Activated CD4-positive, alpha-beta T cell treated with anti-CD3 and anti-CD28 coated beads, Interleukin-2, Interleukin-6, amounts not matched to agents 100 ng/mL and 50 ng/mL, durations not matched to agents 16 hours and 8 hours (primary cell): ENCODE measurements at regions not wholly inside any gene's neighbourhood (a gene's known extent, or its start where the extent isn't known, plus 50 kb on each side); places are given as distances from the start of the nearest gene placed in this dataset.

ENCODE experiments used
- DNase-seq: peaks from one replicate; pipeline ENCODE4 v3.0.0-alpha.2; 2020

DNA sequence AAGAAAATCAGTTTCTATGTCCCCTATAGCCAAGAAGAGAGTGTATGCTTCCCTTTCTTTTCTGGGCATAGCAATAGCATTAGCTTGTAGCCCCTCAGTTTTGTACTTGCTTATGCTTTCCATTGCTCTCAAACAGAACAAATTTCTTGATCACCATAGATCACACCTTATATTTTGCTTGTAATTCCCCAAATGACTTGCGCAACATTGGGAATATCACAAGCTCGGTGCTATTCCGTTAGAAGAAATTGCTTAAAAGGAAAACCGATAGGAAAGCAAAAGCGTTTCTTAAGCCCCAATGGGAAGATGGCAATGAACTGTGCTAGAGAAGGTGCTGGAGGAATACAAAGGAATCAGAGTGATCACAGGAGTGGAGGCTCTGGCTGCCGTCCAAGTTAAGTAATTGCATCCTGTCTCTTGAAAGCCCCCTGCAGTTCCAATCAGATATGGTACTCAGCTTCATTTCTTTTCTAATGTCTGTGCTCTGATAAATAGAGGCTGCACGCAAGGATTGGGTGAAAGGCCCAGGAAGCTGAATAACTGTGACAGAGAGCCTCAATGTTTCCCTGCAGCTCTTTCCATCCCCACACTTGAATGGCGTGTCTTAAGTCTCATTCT lies 182.1 kb upstream of the KIRREL3 start:
- no peak for DNase-seq

GRCh38 chr11:127157225-127157624 lies 156.7 kb upstream of the KIRREL3 start:
- no peak for DNase-seq

- DNase-seq: no peak
Measured at GRCh38 chr11:127149410-127149809, 148.8 kb upstream of the KIRREL3 start.

DNA sequence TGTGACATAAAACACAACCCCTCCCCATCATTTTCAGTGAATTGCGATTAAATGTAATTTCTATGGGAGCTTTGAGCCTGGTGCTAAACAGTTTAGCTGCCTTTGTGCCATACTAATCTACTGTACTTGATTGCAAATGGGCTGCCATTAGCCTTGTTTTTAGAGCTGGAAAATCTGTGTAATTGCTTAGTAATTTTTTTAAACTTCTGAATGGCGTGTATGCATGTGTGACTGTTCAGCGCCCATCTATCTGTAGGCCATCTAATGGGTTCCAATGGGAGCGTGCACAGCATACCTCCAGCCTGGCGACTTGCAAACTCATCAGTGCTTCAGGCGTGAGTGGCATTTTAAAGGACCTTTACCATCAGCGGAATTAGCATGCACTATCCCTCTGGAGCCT lies 142.7 kb upstream of the KIRREL3 start:
- DNase-seq: no peak

DNA sequence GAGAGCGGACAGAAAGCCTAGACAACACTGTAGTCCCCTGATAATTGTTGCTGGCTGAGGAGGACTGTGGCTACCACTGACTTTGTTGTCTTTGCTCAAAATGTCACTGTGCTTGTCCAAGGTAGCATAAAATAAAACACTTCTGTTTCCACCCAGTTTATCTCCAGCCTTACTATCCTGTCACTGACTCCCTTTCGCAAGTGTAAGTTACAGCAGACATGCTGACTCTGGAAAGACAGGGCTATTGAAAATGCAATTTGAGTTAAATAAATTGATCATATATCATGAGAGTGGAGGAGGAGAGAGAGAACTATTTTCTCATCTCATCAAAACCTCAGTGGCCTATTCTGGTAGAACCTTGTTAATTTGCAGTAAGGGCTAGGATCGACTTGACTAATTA lies 138.0 kb upstream of the KIRREL3 start:
- no peak for DNase-seq

GRCh38 chr11:127137771-127138280 lies 137.3 kb upstream of the KIRREL3 start:
- DNase-seq: no peak

- no peak for DNase-seq
Measured at GRCh38 chr11:127136438-127136837, 135.9 kb upstream of the KIRREL3 start.

- DNase-seq: no peak
Measured at GRCh38 chr11:127135256-127135655, 134.7 kb upstream of the KIRREL3 start.

DNA sequence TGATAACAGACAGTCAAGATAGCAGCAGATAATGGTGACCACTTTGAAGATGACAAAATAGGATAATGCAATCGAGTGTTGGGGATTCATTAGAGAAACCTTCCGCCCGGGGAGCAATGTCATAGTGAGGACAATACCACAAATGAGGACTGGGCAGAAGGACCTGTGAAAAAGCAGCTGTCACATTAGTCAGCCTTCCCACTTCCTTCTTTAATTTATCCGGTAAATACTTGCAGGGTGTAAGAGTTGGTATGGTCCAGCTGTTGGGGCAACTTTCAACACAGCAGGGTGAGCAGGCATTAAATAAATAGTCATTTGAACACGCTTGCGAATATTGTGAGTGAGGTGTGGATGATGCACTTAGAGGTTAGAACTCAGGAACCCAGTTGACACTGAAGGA lies 132.5 kb upstream of the KIRREL3 start:
- no peak for DNase-seq

GRCh38 chr11:127130321-127130720 lies 129.8 kb upstream of the KIRREL3 start:
- no peak for DNase-seq

GRCh38 chr11:127126986-127127385 lies 126.4 kb upstream of the KIRREL3 start:
- DNase-seq: no peak

DNA sequence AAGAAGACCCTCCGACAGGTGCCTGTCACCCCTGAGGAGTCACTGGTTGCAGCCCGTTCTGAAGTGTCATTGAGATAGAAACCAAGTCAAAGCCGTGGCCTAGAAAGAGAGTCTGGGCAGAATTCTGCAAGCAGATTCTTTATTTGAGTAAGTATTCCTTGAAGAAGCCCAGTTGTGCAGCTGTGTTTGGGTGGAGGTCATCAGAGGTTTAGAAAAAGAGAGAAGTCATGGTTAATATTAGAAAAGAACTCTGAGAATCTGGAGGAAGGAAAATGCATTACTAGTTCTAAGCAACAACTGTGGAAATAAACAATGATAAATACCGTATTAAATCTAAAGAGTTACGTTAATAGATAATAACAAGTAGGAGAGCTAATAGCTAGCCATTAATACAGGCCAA lies 118.8 kb upstream of the KIRREL3 start:
- no peak for DNase-seq

GRCh38 chr11:127118811-127119210 lies 118.2 kb upstream of the KIRREL3 start:
- DNase-seq: no peak

DNA sequence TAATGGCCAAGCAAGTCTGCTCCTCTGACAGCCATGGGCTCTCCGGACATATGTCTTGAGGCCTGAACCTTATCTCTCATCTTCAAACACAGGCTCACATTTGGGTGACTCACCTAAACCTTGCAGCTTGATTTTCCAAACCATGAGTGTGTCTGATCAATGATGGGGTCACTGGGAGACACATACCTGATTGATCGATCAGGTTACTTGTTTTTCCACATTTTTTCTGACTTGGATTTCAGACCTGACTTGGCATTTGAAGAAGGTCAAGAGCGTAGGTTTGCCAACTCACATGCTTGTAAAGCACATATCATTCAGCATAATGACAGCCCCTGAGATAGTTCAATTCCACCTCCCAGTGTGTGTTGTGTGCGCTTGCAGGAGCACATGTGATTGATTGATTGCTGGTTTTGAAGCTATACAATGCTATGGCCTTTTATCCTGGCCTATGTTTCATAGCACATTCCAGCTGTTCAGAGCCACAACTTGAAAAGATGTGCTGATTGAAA lies 116.7 kb upstream of the KIRREL3 start:
- DNase-seq: no peak

- no peak for DNase-seq
Measured at GRCh38 chr11:127115844-127116243, 115.3 kb upstream of the KIRREL3 start.

DNA sequence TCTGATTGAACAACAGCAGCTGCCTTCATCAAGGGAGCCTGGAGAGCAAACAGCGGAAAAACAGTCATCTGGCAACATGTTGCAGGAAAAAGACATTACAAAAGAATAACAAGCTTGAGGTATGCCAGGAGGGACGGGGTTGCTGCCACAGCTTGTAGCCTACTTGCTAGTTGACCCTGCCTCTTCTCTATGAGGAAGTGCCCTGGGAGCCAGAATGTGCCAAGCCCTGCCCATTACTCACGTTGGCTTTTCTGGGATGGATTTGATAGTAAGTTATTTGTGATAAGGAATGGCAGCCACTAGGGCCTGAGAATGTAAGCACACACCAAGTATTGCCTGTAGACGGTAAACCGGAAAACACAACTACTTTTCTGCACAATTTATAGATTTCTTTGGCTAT lies 113.5 kb upstream of the KIRREL3 start:
- DNase-seq: no peak

GRCh38 chr11:127110542-127110941 lies 110.0 kb upstream of the KIRREL3 start:
- DNase-seq: no peak

DNA sequence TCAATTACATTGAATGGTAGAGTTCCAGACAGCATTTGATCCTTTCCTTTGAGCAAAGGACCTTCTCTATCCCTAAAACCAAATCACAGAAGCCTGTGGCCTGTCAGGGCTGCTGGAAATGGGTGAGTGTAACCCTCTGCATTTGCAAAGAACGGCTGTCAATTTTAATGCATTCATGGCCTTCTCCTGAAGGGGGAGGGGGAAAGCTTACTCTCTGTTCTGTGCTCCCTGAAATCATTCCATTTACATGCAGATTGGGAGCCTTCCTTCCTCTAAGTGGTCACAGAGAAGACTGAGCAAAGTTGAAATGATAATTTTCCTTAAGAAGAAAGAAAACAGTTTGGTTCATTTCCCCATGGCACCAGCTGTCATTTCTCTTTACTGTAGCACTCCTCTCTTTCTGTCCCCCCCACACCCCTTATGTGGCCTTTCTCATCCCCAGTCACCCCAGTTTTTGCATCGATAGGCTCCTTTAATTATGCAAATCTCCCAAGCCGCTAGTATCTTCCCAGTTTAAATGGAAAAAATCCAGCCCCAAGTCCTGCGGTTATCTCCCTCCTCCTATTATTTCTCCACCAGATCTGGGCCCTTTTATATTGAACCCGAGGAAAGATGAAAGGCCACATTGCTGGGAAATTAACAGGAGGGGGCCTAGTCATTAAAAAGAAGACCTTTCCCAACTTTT lies 109.4 kb upstream of the KIRREL3 start:
- DNase-seq: no peak

GRCh38 chr11:127108838-127109237 lies 108.3 kb upstream of the KIRREL3 start:
- no peak for DNase-seq

- DNase-seq: no peak
Measured at GRCh38 chr11:127106938-127107337, 106.4 kb upstream of the KIRREL3 start.

DNA sequence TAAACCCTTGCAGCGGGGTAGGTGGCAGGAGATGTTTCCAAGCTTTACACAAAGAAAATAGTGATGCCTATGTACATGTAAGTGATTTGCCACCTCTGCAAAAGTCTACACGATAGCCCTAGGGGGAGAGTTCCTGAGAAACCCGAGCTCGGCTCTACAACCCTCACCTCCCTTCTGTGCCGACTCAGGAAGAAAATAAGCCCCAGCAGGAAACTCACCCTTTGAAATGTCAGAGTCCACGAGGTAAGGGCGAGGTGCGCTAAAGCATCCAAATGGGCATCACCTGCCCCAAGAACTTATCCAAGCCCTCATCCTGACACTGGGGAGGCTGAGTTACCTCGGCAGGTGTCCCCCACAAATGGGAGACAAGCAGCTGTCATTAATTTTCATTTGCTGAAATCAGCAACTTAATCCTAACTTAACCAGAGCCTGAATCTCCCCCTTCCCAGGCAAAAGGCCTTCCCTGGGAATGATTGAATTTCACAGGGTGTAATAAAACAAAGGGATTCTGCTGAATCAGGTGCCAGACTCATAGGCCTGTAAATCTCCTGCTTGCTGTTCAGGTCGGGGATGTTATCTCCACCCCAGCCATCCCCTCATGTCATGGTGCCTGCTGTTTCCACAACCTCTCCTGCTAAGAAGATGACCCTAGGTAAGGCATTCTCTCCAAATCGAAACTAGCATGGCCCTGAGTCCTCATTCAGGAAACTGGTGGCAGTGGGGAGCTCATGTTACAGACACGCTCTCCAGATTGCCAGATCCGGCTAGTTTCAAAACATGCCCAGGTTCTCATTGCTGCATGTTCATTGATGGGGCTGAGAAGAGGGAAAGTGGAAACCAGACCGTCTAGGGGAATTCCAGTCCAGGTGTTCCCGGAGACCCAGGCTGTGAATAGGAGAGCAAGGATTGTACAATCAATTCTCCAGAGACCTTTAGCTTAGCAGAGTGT lies 105.3 kb upstream of the KIRREL3 start:
- DNase-seq: no peak

DNA sequence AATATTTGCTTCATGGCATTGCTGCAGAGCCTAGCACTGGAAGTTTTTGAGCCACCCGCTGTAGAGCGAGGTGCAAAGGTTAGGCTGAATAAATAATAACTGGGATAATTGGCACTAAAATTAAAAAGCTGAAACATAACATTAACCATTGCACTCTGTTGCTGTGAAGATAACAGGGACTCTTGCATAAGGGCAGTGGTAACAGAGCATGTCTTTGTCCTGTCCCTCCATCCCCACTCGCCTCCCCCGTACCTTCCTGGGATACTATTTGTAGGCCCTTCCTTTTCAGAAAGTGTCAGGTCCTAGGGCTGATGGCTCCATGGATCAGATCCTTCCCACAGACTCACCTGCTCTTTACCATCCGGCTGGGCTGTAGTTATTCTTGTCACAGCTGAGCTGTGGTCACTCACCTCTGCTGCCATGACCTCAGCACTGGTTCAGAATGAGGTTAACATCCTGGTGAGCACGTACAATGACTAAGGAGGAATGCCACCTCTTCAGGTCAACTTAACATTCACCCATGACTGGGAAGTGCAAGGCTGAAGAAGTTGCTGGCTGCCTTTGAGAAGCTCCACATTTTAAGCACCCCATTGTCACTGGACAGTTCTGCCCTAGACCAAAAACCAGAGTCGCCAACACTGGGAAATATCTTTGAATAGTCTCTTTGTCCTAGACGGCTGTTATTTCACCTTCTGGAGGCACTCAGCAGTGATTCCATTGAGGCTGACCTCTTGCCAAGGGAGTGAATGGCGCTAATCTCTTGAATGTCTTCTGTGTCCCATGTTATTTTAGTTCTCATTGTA lies 103.2 kb upstream of the KIRREL3 start:
- no peak for DNase-seq

GRCh38 chr11:127098684-127099083 lies 98.1 kb upstream of the KIRREL3 start:
- no peak for DNase-seq
